PFSK-1 (cell line): ENCODE measurements at regions not wholly inside any gene's neighbourhood (a gene's known extent, or its start where the extent isn't known, plus 50 kb on each side); places are given as distances from the start of the nearest gene placed in this dataset.

Experiments
- POLR2AphosphoS5 ChIP-seq: IDR thresholded peaks from 2 replicates; pipeline ENCODE4 v1.6.1; 2012; ENCODE audit warnings: low read depth, mild to moderate bottlenecking, control low read depth, low read length, moderate library complexity
- TAF1 ChIP-seq: IDR thresholded peaks from 2 replicates; pipeline ENCODE4 v1.6.1; 2012; ENCODE audit warnings: low read length, control low read depth, borderline replicate concordance; ENCODE audit not compliant: insufficient read depth

- TF ChIP-seq POLR2AphosphoS5 (no peak), TAF1 (no peak)
These were observed 738.4 kb upstream of the RAG2 start for GRCh38 chr11:37336401-37336800.
